Keratinocyte (primary cell): ENCODE measurements at regions not wholly inside any gene's neighbourhood (a gene's known extent, or its start where the extent isn't known, plus 50 kb on each side); places are given as distances from the start of the nearest gene placed in this dataset.

Experiments
- EZH2 ChIP-seq: IDR thresholded peaks from one replicate; pipeline ENCODE4 v1.6.1; 2012; ENCODE audit warnings: inconsistent platforms, mild to moderate bottlenecking, low read length, moderate library complexity
- TF ChIP-seq, protein P1 (sequence below), 3 experiments: IDR thresholded peaks in 1 of 3; conservative IDR thresholded peaks in 1 of 3; optimal IDR thresholded peaks in 1 of 3; 2 replicates in 2 of 3; 3 replicates in 1 of 3; pipeline versions ENCODE3 to v1.5.1; 2011; ENCODE audit warnings: low read length in 3 of 3, mild to moderate bottlenecking in 3 of 3, moderate library complexity in 2 of 3, control low read depth in 1 of 3, inconsistent platforms in 1 of 3; ENCODE audit not compliant: insufficient read depth in 2 of 3; ENCODE audit errors: extremely low read depth in 1 of 3

DNA sequence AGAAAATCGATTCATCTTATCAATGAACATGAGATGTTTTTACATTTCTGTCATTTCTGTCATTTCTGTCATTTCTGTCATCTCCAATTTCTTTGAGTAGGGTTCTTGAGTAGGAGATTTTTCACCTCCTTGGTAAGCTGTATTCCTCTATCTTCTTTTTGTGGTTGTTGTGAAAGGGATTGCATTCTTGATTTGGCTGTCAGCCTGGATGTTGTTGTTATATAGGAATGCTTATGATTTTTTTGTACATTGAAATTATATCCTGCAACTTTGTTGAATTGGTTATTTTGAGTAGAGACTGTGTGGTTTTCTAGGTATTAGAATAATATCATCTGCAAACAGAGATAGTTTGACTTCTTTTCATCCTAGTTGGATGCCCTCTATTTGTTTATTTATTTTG is 1233.7 kb downstream of the PLA2G4A start:
- TF ChIP-seq, protein P1, sequence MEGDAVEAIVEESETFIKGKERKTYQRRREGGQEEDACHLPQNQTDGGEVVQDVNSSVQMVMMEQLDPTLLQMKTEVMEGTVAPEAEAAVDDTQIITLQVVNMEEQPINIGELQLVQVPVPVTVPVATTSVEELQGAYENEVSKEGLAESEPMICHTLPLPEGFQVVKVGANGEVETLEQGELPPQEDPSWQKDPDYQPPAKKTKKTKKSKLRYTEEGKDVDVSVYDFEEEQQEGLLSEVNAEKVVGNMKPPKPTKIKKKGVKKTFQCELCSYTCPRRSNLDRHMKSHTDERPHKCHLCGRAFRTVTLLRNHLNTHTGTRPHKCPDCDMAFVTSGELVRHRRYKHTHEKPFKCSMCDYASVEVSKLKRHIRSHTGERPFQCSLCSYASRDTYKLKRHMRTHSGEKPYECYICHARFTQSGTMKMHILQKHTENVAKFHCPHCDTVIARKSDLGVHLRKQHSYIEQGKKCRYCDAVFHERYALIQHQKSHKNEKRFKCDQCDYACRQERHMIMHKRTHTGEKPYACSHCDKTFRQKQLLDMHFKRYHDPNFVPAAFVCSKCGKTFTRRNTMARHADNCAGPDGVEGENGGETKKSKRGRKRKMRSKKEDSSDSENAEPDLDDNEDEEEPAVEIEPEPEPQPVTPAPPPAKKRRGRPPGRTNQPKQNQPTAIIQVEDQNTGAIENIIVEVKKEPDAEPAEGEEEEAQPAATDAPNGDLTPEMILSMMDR (optimal IDR thresholded peaks at IDR 0.05 in 1 of 3, IDR thresholded peaks at IDR 0.05 in 1 of 3, conservative IDR thresholded peaks at IDR 0.05 in 1 of 3; ENCODE audit: extremely low read depth in 1 of 3, insufficient read depth in 2 of 3, low read length in 3 of 3), result no peak
- no peak for TF ChIP-seq EZH2
